Lower leg skin (tissue), 3 donors: ENCODE measurements at regions not wholly inside any gene's neighbourhood (a gene's known extent, or its start where the extent isn't known, plus 50 kb on each side); places are given as distances from the start of the nearest gene placed in this dataset.

Source experiments
- POLR2A ChIP-seq, 2 donors: fragments of 450-650 bp; IDR thresholded peaks; one replicate each; pipeline ENCODE4 v1.6.1; 2016 to 2017; ENCODE audit warnings: antibody characterized with exemption in 2 of 2, mild to moderate bottlenecking in 1 of 2, moderate library complexity in 1 of 2
- TF ChIP-seq, protein P1 (sequence below), 3 donors: fragments of 450-650 bp; IDR thresholded peaks; one replicate each; pipeline ENCODE4 v1.5.1; 2016; ENCODE audit warnings: antibody characterized with exemption in 3 of 3, mild to moderate bottlenecking in 3 of 3, moderate library complexity in 2 of 3

DNA sequence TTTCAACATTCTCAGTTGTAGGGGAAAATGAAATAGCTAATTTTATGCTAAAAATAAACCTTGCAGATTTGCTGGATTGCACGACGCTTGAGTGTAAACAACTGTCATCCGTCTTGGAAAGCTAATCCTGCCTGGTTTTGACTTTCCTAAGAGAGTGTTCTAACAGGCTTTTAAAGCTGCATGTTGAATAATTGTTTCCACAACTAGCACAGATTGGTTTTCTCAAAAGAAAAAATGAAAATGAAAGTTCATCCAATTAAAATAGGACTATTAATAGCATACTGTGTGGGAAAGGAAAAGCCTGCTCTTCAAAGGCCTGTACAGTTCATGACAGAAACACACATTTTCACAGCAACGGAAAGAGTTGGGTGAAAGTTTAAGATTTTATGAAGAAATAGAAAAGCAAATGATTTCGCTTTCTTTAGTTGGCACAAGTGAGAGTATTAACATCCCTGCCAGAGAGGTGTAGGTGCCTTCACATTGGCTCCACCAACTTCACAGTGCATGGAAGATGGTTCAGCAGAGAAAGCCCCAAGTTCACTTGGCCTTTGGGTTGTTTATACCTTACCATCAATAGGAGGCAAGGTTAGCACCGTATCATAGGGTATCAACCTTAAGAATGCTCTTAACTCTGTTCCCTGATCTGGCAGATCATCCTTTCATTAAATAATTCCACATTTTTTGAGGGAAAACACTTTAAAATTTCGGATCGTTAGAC, 140.0 kb upstream of the GUCY1A1 start:
- TF ChIP-seq, protein P1, sequence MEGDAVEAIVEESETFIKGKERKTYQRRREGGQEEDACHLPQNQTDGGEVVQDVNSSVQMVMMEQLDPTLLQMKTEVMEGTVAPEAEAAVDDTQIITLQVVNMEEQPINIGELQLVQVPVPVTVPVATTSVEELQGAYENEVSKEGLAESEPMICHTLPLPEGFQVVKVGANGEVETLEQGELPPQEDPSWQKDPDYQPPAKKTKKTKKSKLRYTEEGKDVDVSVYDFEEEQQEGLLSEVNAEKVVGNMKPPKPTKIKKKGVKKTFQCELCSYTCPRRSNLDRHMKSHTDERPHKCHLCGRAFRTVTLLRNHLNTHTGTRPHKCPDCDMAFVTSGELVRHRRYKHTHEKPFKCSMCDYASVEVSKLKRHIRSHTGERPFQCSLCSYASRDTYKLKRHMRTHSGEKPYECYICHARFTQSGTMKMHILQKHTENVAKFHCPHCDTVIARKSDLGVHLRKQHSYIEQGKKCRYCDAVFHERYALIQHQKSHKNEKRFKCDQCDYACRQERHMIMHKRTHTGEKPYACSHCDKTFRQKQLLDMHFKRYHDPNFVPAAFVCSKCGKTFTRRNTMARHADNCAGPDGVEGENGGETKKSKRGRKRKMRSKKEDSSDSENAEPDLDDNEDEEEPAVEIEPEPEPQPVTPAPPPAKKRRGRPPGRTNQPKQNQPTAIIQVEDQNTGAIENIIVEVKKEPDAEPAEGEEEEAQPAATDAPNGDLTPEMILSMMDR (IDR thresholded peaks at IDR 0.05), result no peak
- TF ChIP-seq POLR2A (IDR thresholded peaks at IDR 0.05), result no peak
